OCI-LY3 (cell line): ENCODE measurements at regions not wholly inside any gene's neighbourhood (a gene's known extent, or its start where the extent isn't known, plus 50 kb on each side); places are given as distances from the start of the nearest gene placed in this dataset.

Experiments used
- H2AFZ ChIP-seq: fragments of 200-600, 300-600 bp; shearing (Covaris generic); 2 replicates; pipeline ENCODE4 v1.6.0; 2014; ENCODE audit warnings: antibody characterized with exemption, low read depth, low read length
- H3K27ac ChIP-seq: fragments of 200-600, 300-600 bp; sonication (generic); 2 replicates; pipeline ENCODE4 v1.5.1; 2014; ENCODE audit warnings: mild to moderate bottlenecking, low read length, moderate library complexity, mixed read lengths
- H3K27me3 ChIP-seq: fragments of 200-600, 300-600 bp; sonication (generic); 2 replicates; pipeline ENCODE4 v1.6.1; 2014; ENCODE audit warnings: low read depth, low read length, mixed read lengths
- H3K36me3 ChIP-seq: fragments of 200-600, 300-600 bp; sonication (generic); replicated peaks from 2 replicates; pipeline ENCODE3; 2014; ENCODE audit warnings: low read depth, low read length, mixed read lengths
- H3K4me1 ChIP-seq: fragments of 300-600, 200-600 bp; sonication (generic); 2 replicates; pipeline ENCODE4 v1.6.1; 2014; ENCODE audit warnings: low read length, mixed read lengths
- H3K4me2 ChIP-seq: fragments of 200-600, 300-600 bp; sonication (generic); 2 replicates; pipeline ENCODE4 v1.6.1; 2014; ENCODE audit warnings: low read length, mixed read lengths
- H3K4me3 ChIP-seq: fragments of 300-600, 200-600 bp; sonication (generic); 2 replicates; pipeline ENCODE4 v1.5.1; 2014; ENCODE audit warnings: antibody characterized with exemption, mild to moderate bottlenecking, low read length, moderate library complexity
- H3K79me2 ChIP-seq: fragments of 300-600, 200-600 bp; shearing (Covaris generic); 2 replicates; pipeline ENCODE4 v1.6.1; 2014; ENCODE audit warnings: mild to moderate bottlenecking, low read length, mixed read lengths
- H3K9ac ChIP-seq: fragments of 300-600, 200-600 bp; shearing (Covaris generic); 2 replicates; pipeline ENCODE4 v1.6.0; 2014; ENCODE audit warnings: mild to moderate bottlenecking, low read length, moderate library complexity
- H3K9me3 ChIP-seq: fragments of 200-600, 300-600 bp; shearing (Covaris generic); 2 replicates; pipeline ENCODE4 v1.6.1; 2014; ENCODE audit warnings: low read length, mixed read lengths; ENCODE audit not compliant: insufficient read depth
- H4K20me1 ChIP-seq: fragments of 200-600, 300-600 bp; sonication (generic); 2 replicates; pipeline ENCODE4 v1.6.1; 2016; ENCODE audit warnings: low read length, mixed read lengths; ENCODE audit not compliant: insufficient read depth
- EZH2phosphoT487 ChIP-seq: fragments of 200-600 bp; shearing (Covaris generic); IDR thresholded peaks from 2 replicates; pipeline ENCODE4 v1.6.1; 2018; ENCODE audit warnings: antibody characterized with exemption, mixed run types, low read depth
- TF ChIP-seq, protein P1 (sequence below): fragments of 200-600, 300-600 bp; sonication (generic); IDR thresholded peaks from 2 replicates; pipeline ENCODE4 v1.5.1; 2014; ENCODE audit warnings: antibody characterized with exemption, low read length, low read depth

DNA sequence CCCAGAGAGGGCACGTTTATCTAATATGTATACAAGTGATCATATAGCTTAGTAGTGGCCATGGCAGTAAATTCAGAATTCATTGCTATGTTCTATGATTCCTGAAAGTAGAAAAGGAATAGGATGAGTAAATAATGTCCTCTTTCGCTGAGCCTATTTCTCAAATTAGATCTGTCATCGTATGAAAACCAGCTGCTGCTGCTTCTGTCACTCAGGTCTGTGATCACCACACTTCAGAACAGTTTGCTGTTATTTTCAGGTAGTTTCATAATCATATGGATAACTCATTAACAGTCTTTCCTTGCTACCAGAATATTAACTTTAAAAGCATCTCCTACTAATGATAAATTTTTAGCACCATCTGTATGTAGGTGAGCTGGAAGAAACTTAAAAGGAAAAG, 289.1 kb upstream of the AZI2 start:
- Histone ChIP-seq H3K4me1 (no peaks in the 10 kb centered on the region), H3K36me3 (no peaks in the 10 kb centered on the region), H2AFZ (no peak overlapping the region), H3K4me2 (no peak overlapping the region), H3K79me2 (no peaks in the 10 kb centered on the region), H4K20me1 (no peaks in the 10 kb centered on the region), H3K9me3 (no peaks in the 10 kb centered on the region), H3K27ac (no peak overlapping the region), H3K4me3 (no peak overlapping the region), H3K9ac (no peak overlapping the region), H3K27me3 (no peaks in the 10 kb centered on the region)
- no peak for TF ChIP-seq EZH2phosphoT487
- TF ChIP-seq, protein P1, sequence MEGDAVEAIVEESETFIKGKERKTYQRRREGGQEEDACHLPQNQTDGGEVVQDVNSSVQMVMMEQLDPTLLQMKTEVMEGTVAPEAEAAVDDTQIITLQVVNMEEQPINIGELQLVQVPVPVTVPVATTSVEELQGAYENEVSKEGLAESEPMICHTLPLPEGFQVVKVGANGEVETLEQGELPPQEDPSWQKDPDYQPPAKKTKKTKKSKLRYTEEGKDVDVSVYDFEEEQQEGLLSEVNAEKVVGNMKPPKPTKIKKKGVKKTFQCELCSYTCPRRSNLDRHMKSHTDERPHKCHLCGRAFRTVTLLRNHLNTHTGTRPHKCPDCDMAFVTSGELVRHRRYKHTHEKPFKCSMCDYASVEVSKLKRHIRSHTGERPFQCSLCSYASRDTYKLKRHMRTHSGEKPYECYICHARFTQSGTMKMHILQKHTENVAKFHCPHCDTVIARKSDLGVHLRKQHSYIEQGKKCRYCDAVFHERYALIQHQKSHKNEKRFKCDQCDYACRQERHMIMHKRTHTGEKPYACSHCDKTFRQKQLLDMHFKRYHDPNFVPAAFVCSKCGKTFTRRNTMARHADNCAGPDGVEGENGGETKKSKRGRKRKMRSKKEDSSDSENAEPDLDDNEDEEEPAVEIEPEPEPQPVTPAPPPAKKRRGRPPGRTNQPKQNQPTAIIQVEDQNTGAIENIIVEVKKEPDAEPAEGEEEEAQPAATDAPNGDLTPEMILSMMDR, result no peak

DNA sequence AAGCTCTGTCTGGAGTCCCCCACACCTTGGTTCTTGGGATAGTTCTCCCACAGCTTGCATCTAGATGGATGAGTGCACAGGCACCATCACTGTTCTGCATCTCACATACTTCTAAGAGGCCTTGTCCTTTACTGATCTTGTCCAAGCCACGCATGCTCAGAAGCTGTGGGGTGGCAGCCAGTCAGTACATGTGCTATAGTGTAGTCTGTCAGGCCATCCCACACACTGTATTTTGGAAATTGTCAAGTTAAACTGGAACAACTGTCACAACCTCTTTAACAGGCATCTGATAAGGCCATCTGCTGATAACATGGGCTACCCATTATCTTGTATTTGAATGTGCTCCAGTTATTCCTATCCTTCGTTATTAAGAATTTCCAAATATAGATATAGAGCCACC, 296.5 kb upstream of the AZI2 start:
- Histone ChIP-seq H3K9ac (no peak overlapping the region), H3K4me3 (no peak overlapping the region), H3K27me3 (no peaks in the 10 kb centered on the region), H3K4me1 (peaks cover 9% of the 10 kb centered on the region), H3K27ac (no peak overlapping the region), H4K20me1 (no peaks in the 10 kb centered on the region), H3K36me3 (no peaks in the 10 kb centered on the region), H2AFZ (no peak overlapping the region), H3K4me2 (no peak overlapping the region), H3K79me2 (no peaks in the 10 kb centered on the region), H3K9me3 (no peaks in the 10 kb centered on the region)
- no peak for TF ChIP-seq EZH2phosphoT487
- TF ChIP-seq, protein P1, result no peak

DNA sequence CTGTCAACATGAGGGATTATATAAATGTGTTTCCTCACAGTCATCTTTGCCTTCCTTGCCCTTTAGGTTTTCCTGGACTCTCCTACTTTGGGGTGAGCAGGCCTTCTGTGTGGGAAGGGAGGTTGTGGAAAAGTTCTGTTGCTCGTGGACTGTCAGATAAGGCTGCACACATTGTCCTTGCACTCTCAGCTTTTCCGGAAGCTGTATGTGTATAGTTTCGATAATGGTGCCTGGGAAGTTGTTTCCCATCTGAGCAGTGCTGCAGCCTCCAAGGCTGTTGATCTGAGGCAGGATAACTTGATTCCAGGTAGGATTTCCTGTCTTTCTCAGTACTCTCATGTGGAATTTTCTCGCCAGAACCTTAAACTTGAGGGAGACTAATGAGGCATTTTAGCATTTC, 297.8 kb upstream of the AZI2 start:
- no peaks in the 10 kb centered on the region for H3K36me3 ChIP-seq
- no peaks in the 10 kb centered on the region for H3K9me3 ChIP-seq
- no peak overlapping the region for H3K4me2 ChIP-seq
- no peaks in the 10 kb centered on the region for H3K27me3 ChIP-seq
- H4K20me1 ChIP-seq, result no peaks in the 10 kb centered on the region
- TF ChIP-seq EZH2phosphoT487, result no peak
- TF ChIP-seq, protein P1, result no peak
- H3K9ac ChIP-seq, result no peak overlapping the region
- peaks cover 9% of the 10 kb centered on the region for H3K4me1 ChIP-seq
- H2AFZ ChIP-seq, result no peak overlapping the region
- no peak overlapping the region for H3K4me3 ChIP-seq
- H3K27ac ChIP-seq, result no peak overlapping the region
- H3K79me2 ChIP-seq, result no peaks in the 10 kb centered on the region

DNA sequence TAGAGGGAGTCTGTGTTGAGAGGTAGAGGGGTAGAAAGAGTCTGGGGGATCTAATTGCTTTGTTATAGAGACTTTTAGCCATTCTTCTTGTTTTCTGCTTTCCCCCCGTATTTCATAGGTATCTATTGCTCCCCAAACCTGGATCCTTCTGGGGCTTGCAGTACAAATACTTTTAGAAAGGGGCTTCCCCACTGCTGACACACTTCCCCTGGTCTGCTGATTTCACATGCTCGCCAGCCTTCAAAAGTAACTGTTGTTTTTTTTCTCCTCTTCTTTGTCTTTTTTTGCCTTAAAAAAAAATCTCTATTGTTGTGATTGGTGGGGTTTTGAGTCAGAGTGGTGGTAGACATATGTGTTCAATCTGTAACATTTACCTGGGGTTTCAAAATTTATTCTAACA, 300.6 kb upstream of the AZI2 start:
- no peak for TF ChIP-seq EZH2phosphoT487
- TF ChIP-seq, protein P1, result no peak
- no peak overlapping the region for H3K9ac ChIP-seq
- no peak overlapping the region for H3K27ac ChIP-seq

More for the DNA sequence above, 300.6 kb upstream of the AZI2 start:
- H4K20me1 ChIP-seq, result no peaks in the 10 kb centered on the region
- no peaks in the 10 kb centered on the region for H3K36me3 ChIP-seq
- no peak overlapping the region for H3K4me3 ChIP-seq
- no peaks in the 10 kb centered on the region for H3K9me3 ChIP-seq
- no peaks in the 10 kb centered on the region for H3K79me2 ChIP-seq
- H3K27me3 ChIP-seq, result no peaks in the 10 kb centered on the region
- peaks cover 15% of the 10 kb centered on the region for H3K4me1 ChIP-seq
- peak overlapping the region; percentile 27 for H3K4me2 ChIP-seq
- no peak overlapping the region for H2AFZ ChIP-seq
